ENCODE measurements at regions not wholly inside any gene's neighbourhood (a gene's known extent, or its start where the extent isn't known, plus 50 kb on each side); places are given as distances from the start of the nearest gene placed in this dataset.

GRCh38 chr5:153865016-153865415 lies 173.7 kb downstream of the FAM114A2 start:
- TF ChIP-seq ELF1 (tag; IDR thresholded peaks at IDR 0.05) (no peak), ZNF121 (CRISPR knock-in tag; conservative IDR thresholded peaks at IDR 0.05) (no peak)
- TF ChIP-seq, protein P1, sequence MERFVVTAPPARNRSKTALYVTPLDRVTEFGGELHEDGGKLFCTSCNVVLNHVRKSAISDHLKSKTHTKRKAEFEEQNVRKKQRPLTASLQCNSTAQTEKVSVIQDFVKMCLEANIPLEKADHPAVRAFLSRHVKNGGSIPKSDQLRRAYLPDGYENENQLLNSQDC (CRISPR knock-in tag; IDR thresholded peaks at IDR 0.05) = no peak

All from K562 (cell line).